HUDEP-2 (cell line): ENCODE measurements at regions not wholly inside any gene's neighbourhood (a gene's known extent, or its start where the extent isn't known, plus 50 kb on each side); places are given as distances from the start of the nearest gene placed in this dataset.
"Not testable (repeated sequence)": the region's sequence is repeated elsewhere in the genome, so short reads cannot be mapped to it uniquely, and the experiment has no call there.

Experiments
- DNase-seq, 76 experiments: peaks; one replicate each; lab custom pipeline; 2025; ENCODE audit not compliant: unreplicated experiment in 76 of 76; lab: John Stamatoyannopoulos, UW

DNA sequence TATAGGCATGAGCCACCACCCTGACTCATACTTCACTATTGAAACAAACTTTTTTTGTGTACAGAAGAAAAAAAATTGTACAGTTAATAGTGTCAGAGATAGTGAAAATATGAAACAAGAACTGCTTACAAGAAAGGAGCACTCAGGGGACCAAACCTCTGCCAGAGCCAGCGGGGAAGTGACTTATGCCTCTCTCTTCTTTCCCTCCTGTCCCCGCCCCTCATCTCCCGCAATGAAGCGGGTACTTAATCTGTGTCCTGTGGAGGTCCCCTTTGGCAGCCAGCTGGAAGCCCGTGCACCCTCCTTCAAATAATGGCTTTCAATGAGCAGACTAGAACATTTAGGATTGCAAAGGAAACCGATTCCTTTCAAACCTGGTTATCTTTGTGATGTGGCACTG is 51.5 kb downstream of the PPIAL4A start:
- not testable (repeated sequence) for DNase-seq

DNA sequence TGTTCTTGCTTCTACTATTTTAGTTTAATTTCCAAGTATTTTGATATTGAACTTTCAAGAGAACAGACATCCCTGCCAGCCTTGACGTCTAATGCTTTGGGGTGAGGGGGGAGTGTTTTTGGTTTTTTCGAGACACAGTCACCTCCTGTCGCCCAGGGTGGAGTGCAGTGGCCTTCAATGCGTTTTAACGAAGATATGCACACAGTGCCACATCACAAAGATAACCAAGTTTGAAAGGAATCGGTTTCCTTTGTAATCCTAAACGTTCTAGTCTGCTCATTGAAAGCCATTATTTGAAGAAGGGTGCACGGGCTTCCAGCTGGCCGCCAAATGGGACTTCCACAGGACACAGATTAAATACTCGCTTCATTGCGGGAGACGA is 52.3 kb downstream of the PPIAL4A start:
- peak in 1 of 76 experiments; percentile 43 for DNase-seq

DNA sequence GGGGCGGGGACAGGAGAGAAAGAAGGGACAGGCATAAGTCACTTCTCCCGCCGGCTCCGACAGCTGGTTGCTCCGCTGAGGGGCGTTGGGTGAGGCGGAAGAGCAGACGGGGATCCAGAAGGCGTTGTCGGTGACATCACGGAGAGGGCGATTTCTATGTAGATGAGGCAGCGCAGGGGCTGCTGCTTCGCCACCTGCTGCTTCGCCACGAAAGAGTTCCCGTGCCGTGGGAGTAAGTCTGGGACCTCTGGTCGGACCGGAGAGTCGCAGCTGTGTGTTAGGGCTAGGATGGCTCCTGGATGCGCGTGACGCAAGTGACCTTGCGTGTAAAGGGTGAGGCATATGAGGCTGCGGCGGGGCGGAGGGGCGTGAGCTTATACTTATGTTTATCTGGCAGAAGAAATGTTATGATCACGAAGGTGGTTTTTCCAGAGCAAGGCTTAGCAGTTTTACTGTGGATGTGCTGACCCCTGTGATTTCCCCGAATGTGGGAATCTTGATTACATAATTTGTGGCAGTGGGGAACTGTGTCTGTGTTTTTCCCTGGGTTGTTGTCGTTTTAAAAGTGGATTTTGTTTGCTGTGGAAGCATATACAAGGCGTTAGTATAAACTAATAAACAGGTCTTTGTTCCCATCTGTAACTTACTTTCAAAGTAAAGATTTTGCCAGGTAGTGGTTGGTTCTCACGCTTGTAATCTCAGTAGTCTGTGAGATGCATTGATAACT is 52.8 kb downstream of the PPIAL4A start:
- peak; percentile 5 to 92 (median 73) for DNase-seq

DNA sequence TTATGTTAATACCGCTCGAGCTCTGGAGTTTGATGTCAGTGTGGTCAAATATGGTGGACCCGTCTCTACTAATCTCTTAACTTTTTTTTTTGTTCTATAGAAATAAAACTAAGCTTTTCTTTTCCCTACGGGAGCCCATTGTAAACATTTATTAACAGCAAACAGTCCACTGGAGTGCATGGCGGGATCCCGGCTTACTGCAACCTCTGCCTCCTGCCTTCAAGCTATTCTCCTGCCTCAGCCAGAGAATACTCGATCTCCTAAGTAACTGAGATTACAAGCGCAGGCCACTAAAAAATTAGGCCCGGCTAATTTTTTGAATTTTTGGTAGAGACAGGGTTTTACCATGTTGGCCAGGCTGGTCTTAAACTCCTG is 53.4 kb downstream of the PPIAL4A start:
- not testable (repeated sequence) for DNase-seq

DNA sequence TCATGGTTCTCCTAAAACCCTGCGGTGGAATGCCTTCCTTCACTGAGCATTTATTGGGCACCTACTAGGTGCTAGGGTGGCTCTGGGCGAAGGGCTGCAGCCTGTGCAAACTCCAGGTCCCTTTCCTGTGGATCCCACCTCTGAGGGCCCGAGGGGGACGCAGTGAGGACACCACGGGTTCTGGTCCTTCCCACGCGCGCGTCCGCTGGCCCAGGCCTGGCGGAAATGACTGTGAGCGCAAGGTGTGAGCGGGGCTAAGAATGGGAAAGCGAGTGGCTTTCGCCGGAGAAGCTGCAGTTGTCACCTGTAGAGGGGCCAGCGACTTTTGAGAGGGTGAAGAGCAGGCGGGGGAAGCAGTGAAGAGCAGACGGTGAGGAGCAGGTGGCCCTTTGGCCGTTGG is 55.1 kb downstream of the PPIAL4A start:
- not testable (repeated sequence) for DNase-seq

DNA sequence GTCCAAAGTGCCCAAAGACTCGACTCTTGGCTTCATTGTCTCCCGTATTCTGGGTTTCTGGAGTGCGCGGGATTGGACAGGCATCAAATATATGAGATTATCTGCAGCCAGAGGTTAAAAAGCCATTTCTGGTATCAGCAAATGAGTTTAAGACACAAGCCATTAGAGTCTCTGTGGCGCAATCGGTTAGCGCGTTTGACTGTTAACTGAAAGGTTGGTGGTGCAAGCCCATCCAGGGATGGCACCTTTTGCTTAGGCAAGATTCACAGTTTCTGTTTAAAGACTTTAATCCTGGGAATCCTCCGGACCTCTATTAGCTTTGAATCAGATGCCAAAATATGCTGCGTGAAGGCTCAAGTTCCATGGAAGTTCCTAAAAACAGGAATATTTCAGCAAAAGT is 55.6 kb downstream of the PPIAL4A start:
- DNase-seq: not testable (repeated sequence)

DNA sequence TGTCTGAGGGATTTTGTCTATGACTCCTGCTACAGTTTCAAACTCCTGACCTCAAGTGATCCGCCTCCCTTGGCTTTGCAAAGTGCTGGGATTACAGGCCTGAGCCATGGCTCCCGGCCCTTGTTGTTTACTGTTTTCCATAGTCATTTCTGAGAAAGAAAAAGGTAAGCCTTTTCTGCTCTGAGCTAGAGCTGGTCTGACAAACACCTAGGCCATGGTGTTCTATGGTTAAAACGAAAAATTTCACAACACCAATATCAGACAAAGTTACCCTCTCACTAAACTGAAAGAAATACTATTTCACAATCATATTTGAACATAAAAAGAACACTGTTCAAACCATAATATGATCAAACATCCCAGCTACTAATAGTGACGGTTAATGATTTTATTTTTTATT is 57.5 kb downstream of the PPIAL4A start:
- not testable (repeated sequence) for DNase-seq

DNA sequence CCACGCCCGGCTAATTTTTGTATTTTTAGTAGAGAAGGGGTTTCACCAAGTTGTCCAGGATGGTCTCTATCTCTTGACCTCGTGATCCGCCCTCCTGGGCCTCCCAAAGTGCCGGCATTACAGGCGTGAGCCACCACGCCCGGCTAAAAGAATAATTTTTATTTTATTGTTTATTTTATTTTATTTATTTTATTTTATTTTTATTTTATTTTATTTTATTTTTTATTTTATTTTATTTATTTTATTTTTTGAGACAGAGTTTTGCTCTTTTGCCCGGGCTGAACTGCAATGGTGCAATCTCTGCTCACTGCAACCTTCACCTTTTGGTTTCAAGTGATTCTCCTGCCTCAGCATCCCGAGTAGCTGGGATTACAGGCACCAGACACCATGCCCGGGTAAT is 60.2 kb downstream of the PPIAL4A start:
- DNase-seq: not testable (repeated sequence)

DNA sequence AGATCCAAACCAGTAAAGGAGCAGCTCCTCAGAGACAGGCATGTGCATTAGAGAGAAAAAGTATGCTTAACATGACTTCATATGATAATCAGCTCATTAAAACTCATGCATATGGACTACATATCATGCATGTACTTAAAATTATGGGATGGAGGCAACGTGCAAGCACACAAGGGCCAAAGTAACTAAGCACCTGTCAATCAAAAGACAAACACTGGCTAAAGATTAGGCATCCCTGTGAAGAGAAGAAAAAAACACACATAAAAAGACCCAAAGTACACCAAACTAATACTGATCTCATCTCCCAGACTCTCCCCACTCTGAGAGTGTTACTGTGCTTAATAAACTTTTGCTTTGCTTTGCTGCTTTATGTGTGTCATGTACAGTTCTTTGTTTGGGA is 61.1 kb downstream of the PPIAL4A start:
- DNase-seq: not testable (repeated sequence)

DNA sequence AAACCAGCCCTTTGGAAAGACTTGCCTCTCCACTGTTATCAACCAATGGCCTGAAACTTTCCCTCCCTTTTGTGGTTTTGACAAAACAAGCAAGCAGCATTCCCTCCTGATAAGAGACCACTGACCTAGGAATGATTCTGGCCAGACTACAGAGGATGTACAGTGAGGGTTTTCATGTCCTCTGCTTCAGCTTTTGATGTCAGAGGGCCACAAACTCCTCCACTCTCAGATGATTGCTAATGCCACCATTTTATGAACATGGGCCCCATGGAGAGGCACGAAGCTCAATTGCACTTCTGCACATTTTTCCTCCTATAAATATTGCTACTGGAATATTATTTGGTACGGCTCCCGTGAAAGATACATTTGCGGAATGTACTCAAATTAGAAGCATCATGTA is 61.5 kb downstream of the PPIAL4A start:
- not testable (repeated sequence) for DNase-seq

DNA sequence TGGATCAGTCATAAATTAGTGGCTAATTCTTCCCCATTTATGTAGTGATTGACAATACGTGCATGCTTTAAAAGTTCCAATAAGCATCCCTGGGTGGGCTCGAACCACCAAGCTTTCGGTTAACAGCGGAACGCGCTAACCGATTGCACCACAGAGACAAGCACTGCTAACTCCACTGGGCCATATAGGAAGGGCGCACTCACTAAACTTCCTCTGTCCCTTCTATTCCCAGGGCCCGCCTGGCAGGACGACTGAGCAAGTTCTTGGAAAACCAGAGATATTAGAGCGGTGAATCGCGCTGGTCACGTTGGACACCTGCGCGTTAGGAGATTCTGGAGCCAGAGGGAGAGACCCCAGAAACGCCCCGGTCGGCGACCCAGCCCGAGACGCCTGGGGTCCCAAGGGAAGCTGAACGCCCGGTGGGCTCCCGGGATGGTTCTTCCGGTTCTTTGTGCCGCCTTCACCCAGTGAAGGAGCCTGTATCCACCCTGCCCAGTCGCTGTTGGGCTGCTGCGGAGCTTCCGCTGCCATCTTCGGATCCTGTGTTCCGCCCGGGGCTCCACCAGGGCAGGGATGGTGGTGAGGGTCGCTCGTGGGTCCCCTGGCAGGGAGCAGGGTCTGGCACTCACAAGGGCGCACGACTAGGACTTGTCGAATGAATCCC is 62.8 kb downstream of the PPIAL4A start:
- DNase-seq: not testable (repeated sequence)

DNA sequence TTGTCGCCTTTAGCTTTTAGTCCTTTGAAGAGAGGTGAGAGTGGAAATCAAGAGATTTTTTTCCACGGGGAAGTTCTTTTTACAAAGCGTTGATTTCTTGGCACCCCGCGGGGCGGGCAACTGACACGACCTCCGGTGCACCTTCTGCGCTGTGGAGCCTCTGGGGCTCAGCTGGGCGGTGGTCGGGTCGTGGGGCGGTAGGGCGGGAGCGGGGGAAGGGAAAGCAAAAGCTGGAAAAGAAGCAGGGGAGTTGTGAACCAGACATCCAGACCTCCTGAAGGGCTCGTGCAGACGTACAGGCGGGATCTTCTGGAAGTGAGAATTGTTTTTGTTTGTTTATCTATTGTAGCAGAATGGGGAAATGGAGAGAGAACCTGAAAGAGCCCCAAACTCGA is 63.3 kb downstream of the PPIAL4A start:
- not testable (repeated sequence) for DNase-seq

DNA sequence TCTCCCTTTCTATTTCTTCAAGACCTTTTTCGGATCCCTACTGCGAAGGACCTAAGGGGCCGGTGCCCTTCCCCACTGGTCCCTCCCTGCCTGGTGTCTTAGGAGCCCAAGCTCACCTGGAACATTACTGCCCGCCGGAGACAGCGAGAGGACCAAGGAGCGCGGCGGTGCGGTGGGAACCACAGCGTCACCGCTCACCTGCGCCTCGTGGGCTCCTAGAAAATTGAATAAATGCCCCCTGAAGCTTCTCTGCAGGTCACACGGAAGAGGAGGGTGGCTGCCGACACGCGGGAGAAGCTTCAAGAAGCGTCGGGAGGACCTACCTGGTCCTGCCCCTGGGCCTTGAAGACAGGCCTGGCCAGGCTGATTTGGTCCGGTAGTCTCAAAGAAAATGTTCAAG is 65.2 kb downstream of the PPIAL4A start:
- no peak for DNase-seq

DNA sequence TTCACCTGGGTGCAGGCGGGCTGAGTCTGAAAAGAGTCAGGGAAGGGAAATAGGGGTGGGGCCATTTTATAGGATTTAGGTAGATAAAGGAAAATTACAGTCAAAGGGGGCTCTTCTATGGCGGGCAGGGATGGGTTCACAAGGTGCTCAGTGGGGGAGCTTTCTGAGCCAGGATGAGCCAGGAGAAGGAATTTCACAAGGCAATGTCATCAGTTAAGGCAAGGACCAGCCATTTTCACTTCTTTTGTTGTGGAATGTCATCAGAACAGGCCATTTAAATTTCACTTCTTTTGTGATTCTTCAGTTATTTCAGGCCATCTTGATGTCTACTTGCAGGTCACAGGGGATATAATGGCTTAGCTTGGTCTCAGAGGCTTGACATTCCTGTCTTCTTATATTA is 66.4 kb downstream of the PPIAL4A start:
- not testable (repeated sequence) for DNase-seq

DNA sequence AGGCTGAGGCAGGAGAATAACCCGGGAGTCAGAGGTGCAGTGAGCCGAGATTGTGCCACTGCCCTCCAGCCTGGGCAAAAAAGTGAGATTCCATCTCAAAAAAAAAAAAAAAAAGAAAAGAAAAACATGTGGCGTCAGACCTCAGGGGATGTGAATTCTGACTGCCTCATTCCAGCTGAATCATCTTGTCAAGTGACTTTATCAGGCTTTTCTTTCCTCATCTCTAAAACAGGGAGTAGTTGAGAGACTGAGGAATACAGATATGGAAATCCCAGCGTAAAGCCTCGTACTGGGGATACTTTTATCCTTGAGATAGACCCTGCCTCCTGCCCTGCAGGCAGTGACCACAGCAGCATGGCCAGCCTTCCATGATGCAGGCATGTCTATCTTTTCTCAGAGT is 76.4 kb downstream of the PPIAL4A start:
- not testable (repeated sequence) for DNase-seq

DNA sequence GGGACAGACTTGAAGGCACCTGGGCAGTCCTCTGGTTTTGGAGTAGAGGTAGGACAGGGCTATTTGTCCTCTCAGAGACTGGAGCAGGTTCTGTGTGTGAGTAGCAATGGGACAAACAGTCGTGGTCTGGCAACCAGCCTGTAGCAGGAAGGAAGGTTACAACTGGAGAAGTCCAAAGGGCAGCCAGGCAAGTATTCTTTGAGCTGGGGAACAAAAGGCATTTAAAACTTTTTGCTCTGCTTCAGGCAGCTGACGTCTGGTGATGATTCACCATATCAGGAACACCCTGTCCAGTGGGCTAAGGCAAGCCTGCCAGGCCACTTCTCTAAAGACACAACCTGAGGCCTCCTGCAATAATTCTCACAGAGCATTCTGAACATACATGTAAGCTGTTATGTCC is 83.3 kb downstream of the PPIAL4A start:
- DNase-seq: not testable (repeated sequence)

DNA sequence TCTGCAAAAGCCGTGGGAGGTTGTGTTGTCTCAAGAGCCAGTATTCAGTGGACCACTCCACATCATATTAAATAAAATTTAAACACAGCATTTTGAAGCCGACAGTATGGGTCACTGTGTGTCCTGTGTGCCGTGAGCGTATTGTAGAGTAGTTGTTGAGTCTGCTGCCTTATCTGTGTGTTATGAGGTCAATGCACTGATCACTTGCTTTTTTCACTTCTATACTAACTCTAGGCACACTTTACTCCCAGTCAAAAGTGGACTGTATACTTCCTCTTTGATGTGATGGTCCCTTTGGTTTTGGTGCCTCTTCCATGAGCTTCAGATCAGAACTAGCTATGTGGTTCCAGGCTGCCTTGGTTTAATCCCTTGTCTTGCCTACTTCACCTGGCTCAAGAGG is 84.3 kb downstream of the PPIAL4A start:
- DNase-seq: not testable (repeated sequence)

DNA sequence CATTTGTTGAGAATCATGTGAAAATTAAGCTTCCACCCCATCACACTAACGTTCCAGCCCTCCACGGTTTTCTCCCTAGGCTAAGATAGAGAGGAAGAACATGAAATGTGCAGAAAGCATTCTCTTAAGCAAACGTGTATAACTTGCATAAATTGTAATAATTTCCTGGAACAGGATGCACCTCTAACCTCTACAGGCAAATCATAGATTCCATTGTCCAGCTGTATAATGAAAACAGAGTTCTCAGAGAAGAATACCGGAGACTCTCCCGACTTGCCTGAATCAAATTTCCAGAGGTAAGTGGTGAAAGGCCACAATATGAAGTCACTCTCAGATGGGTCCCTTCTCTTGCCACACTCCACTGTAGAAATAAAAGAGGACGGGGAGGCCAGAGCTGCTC is 87.7 kb downstream of the PPIAL4A start:
- not testable (repeated sequence) for DNase-seq

DNA sequence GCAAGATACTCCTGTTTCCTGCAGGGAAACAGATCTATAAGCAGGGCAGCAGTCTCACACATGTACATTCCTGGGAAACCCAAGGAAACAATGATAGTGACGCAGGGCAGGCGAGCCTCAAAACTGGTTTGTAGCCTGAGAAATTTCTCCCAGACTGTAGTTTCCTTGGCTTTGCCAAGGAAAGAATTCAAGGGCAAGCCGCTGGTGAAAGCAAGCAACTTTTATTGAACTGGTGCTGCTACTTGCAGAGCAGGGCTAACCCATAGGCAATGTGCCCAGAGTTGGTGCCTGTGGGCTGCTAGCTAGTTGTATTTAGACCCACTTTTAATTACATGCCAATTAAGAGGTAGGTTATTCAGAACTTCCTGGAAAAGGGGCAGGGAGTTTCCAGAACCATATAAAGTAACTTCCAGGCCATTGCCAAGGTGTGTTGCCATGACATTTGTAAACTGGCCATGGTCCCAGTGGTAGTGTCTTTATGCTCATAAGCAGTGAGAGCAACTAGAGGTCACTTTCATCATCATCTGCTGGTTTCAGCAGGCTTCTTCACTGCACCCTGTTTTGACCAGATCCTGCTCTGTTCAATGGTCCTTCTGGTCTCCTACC is 92.0 kb downstream of the PPIAL4A start:
- DNase-seq: not testable (repeated sequence)

DNA sequence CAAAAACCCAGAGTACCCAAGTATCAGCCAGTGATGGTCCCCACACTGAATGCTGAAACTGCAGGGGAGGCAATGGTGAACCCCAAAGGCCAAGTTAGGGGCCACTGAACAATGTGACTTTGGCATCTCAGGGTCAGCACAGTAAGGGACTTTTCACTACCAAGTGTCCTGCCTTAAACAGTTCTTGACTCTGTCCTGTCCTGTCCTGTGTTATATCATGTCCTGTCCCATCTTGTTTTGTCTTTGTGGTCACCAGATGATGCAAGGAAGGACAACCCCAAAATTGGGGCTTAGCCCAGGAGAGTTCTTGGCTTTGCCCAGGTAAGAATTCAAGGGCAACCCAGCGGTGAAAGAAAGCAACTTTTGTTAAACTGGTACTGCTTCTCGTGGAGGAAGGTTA is 105.0 kb downstream of the PPIAL4A start:
- not testable (repeated sequence) for DNase-seq

DNA sequence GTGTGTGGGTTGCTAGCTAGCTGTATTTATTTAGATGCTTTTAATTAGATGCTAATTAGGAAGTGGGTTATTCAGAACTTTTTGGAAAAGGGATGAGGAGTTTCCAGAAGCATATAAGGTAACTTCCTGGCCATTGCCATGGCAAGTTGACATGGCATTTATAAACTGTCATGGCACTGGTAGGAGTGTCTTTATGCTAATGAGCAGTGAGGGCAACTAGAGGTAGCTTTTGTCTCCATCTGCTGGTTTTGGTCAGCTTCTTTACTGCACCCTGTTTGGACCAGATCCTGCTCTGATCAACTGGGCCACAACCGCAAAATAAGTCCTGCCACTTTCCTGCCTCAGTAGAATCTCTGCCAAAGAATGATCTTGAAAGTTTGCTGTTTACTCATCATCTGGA is 105.5 kb downstream of the PPIAL4A start:
- DNase-seq: not testable (repeated sequence)
